ENCODE measurements at regions not wholly inside any gene's neighbourhood (a gene's known extent, or its start where the extent isn't known, plus 50 kb on each side); places are given as distances from the start of the nearest gene placed in this dataset.
A peak's percentile ranks its signal among the peaks of the same experiment; 100 is the strongest.
"Not testable (repeated sequence)": the region's sequence is repeated elsewhere in the genome, so short reads cannot be mapped to it uniquely, and the experiment has no call there.

GRCh38 chr3:110995461-110996231, 76.0 kb upstream of the NECTIN3 start:
- DNase-seq (ENCODE audit: low spot score): no peak

- DNase-seq (ENCODE audit: low spot score): not testable (repeated sequence)
Measured at GRCh38 chr3:110998766-110999165, 72.8 kb upstream of the NECTIN3 start.

- DNase-seq (ENCODE audit: low spot score): not testable (repeated sequence)
Measured at GRCh38 chr3:111006485-111006884, 65.1 kb upstream of the NECTIN3 start.

DNA sequence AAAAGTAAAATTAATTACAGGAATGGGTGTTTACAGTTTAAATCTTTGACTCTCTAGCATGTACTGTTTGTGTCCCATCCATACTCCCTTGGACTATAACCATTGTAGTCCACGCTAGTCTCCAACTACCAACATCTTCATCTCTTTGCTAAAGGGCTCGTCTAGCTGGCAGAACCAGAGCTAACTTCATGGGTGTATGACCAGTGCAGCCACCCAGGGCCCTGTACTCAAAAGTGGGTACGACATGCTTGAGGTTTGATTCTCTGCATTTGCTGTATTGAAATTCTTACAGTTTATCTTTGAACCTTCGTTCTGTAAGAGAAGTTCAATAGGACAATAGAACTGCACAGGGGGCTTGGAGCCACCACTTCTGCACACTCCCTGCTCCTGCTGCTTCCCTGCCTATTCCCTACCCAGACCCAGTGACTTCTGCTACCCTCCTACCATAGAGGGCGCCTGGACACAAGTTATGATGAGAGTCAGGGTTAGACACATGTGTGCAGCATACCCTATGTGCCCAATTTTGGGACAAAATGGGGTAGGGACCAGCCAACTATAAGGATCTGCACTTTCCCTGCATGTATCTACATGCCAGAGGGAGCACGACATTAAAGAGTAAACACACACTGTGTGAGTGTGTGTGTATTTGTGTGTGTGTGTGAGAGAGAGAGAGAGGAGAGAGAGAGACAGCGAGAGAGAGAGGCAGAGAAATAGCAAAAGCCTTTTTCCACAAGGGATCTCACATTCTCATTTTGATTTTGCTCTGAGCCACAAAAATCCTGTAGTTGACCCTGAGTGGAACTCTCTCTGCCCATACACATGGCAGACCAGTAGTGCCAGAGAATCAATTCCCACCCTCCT, 59.0 kb upstream of the NECTIN3 start:
- DNase-seq (ENCODE audit: low spot score): peak; percentile 1
